HEK293 (cell line): ENCODE measurements at regions not wholly inside any gene's neighbourhood (a gene's known extent, or its start where the extent isn't known, plus 50 kb on each side); places are given as distances from the start of the nearest gene placed in this dataset.

Experiments used
- CTCF ChIA-PET: fragments of 350-600 bp; formaldehyde crosslinking; extraction: SDS; loops from one replicate; lab custom pipeline; 2021; ENCODE audit warnings: antibody characterized with exemption; lab: Yijun Ruan, JAX
- POLR2A ChIA-PET: fragments of 300-600 bp; formaldehyde crosslinking; extraction: SDS; loops from one replicate; lab custom pipeline; 2020; ENCODE audit warnings: antibody characterized with exemption, inconsistent platforms; lab: Yijun Ruan, JAX
- H3K27ac ChIP-seq: fragments of 200-500 bp; sonication (Bioruptor generic); 2 replicates; pipeline ENCODE4 v1.5.1; 2014; ENCODE audit warnings: low read depth, low read length, control low read depth, inconsistent platforms; ENCODE audit errors: extremely low read depth
- H3K36me3 ChIP-seq, 2 experiments: fragments of 200-500 bp in 1 of 2; sonication (Bioruptor generic) in 1 of 2; 1 replicate in 1 of 2; 2 replicates in 1 of 2; pipeline ENCODE4 v1.5.1; 2014 to 2017; ENCODE audit warnings: inconsistent platforms in 2 of 2, low read length in 2 of 2; ENCODE audit not compliant: control insufficient read depth in 2 of 2, insufficient read depth in 1 of 2
- H3K4me1 ChIP-seq: fragments of 200-500 bp; sonication (Bioruptor generic); 2 replicates; pipeline ENCODE4 v1.5.1; 2014; ENCODE audit warnings: mild to moderate bottlenecking, low read length, inconsistent platforms; ENCODE audit not compliant: control insufficient read depth, insufficient read depth
- H3K4me3 ChIP-seq: 2 replicates; pipeline ENCODE4 v1.5.1; 2011; ENCODE audit warnings: low read depth, mild to moderate bottlenecking, control low read depth, low read length, moderate library complexity
- H3K9me3 ChIP-seq: fragments of 200-500 bp; sonication (Bioruptor generic); 2 replicates; pipeline ENCODE4 v1.5.1; 2014; ENCODE audit warnings: low read depth, low read length, inconsistent platforms; ENCODE audit not compliant: control insufficient read depth, insufficient read depth
- ZNF174 ChIP-seq: fragments of 450-650 bp; formaldehyde crosslinking; IDR thresholded peaks from 2 replicates; pipeline ENCODE4 v1.5.0; 2017; ENCODE audit warnings: missing biosample characterization, mild to moderate bottlenecking, missing genetic modification characterization
- ZNF24 ChIP-seq: fragments of 450-650 bp; formaldehyde crosslinking; IDR thresholded peaks from 2 replicates; pipeline ENCODE4 v1.5.1; 2016; ENCODE audit warnings: missing biosample characterization, missing genetic modification characterization
- ZNF37A ChIP-seq: fragments of 450-650 bp; IDR thresholded peaks from 2 replicates; pipeline ENCODE4 v1.5.1; 2018; ENCODE audit warnings: missing biosample characterization, missing genetic modification characterization
- ZNF423 ChIP-seq: fragments of 450-650 bp; formaldehyde crosslinking; IDR thresholded peaks from 2 replicates; pipeline ENCODE4 v1.5.1; 2016; ENCODE audit warnings: missing biosample characterization, missing genetic modification characterization
- ZNF518A ChIP-seq: fragments of 450-650 bp; formaldehyde crosslinking; conservative IDR thresholded peaks from 2 replicates; pipeline ENCODE4 v1.5.1; 2016; ENCODE audit warnings: low read depth, missing biosample characterization, missing genetic modification characterization
- ZNF530 ChIP-seq: fragments of 450-650 bp; formaldehyde crosslinking; IDR thresholded peaks from 2 replicates; pipeline ENCODE4 v1.5.1; 2016; ENCODE audit warnings: low read depth, missing biosample characterization, missing genetic modification characterization
- ZNF585B ChIP-seq: fragments of 450-650 bp; formaldehyde crosslinking; IDR thresholded peaks from 2 replicates; pipeline ENCODE4 v1.5.1; 2016; ENCODE audit warnings: missing biosample characterization, missing genetic modification characterization
- ZNF707 ChIP-seq: fragments of 450-650 bp; formaldehyde crosslinking; IDR thresholded peaks from 2 replicates; pipeline ENCODE4 v1.5.1; 2016; ENCODE audit warnings: missing biosample characterization, missing genetic modification characterization
- TF ChIP-seq, protein P1 (sequence below): fragments of 450-650 bp; formaldehyde crosslinking; IDR thresholded peaks from 2 replicates; pipeline ENCODE4 v1.5.1; 2016; ENCODE audit warnings: missing biosample characterization, missing genetic modification characterization
- TF ChIP-seq, protein P2 (sequence below): fragments of 450-650 bp; formaldehyde crosslinking; IDR thresholded peaks from 2 replicates; pipeline ENCODE4 v1.5.1; 2017; ENCODE audit warnings: missing biosample characterization, missing genetic modification characterization
- TF ChIP-seq, protein P3 (sequence below): fragments of 450-650 bp; formaldehyde crosslinking; IDR thresholded peaks from 2 replicates; pipeline ENCODE4 v1.5.1; 2016; ENCODE audit warnings: missing biosample characterization, missing genetic modification characterization, borderline replicate concordance

DNA sequence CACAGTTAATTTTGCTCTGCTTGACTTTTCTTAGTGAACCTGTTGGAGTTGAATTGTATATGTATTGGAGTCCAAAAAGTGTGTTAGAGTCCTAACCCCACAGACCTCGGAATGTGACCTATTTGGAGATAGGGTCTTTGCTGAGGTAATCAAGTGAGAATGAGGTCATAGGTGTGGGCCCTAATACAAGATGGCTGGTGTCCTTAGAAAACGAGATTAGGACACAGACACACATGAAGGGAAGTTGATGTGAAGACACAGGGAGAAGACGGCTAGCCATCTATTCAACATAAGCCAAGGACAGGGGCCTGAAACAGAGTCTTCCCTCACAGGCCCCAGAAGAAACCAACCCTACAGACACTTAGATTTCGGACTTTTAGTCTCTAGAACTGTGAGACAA, 260.6 kb upstream of the NEBL start:
- no peaks in the 10 kb centered on the region for H3K9me3 ChIP-seq
- TF ChIP-seq ZNF707 (tag by site-specific recombination) = no peak
- TF ChIP-seq ZNF518A (tag by site-specific recombination) = no peak
- no peak for TF ChIP-seq ZNF37A
- TF ChIP-seq, protein P1, sequence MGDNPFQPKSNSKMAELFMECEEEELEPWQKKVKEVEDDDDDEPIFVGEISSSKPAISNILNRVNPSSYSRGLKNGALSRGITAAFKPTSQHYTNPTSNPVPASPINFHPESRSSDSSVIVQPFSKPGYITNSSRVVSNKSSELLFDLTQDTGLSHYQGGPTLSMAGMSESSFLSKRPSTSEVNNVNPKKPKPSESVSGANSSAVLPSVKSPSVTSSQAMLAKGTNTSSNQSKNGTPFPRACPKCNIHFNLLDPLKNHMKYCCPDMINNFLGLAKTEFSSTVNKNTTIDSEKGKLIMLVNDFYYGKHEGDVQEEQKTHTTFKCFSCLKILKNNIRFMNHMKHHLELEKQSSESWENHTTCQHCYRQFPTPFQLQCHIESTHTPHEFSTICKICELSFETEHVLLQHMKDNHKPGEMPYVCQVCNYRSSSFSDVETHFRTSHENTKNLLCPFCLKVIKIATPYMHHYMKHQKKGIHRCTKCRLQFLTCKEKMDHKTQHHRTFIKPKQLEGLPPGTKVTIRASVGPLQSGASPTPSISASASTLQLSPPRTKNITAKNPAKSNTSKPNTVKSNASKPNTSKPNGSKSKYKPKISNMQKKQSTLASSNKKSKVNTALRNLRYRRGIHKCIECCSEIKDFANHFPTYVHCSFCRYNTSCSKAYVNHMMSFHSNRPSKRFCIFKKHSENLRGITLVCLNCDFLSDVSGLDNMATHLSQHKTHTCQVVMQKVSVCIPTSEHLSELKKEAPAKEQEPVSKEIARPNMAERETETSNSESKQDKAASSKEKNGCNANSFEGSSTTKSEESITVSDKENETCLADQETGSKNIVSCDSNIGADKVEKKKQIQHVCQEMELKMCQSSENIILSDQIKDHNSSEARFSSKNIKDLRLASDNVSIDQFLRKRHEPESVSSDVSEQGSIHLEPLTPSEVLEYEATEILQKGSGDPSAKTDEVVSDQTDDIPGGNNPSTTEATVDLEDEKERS (tag by site-specific recombination) = no peak
- no peak for TF ChIP-seq ZNF174 (tag by site-specific recombination)
- TF ChIP-seq, all 188 proteins: peak for 0
- Histone ChIP-seq H3K4me1 (peaks cover 8% of the 10 kb centered on the region), H3K27ac (no peak overlapping the region), H3K36me3 (no peaks in the 10 kb centered on the region), H3K4me3 (no peak overlapping the region)
- ChIA-PET CTCF (no interaction called here), POLR2A (interaction anchor here (0.5 kb wide), 1 partner anchor 19 kb away, joined by 4 read pairs; no protein-coding TSS in a partner anchor)

GRCh38 chr10:21150166-21150565, 253.1 kb upstream of the NEBL start:
- H3K36me3 ChIP-seq = no peaks in the 10 kb centered on the region
- no peak for TF ChIP-seq ZNF530 (tag by site-specific recombination)
- TF ChIP-seq, protein P2, sequence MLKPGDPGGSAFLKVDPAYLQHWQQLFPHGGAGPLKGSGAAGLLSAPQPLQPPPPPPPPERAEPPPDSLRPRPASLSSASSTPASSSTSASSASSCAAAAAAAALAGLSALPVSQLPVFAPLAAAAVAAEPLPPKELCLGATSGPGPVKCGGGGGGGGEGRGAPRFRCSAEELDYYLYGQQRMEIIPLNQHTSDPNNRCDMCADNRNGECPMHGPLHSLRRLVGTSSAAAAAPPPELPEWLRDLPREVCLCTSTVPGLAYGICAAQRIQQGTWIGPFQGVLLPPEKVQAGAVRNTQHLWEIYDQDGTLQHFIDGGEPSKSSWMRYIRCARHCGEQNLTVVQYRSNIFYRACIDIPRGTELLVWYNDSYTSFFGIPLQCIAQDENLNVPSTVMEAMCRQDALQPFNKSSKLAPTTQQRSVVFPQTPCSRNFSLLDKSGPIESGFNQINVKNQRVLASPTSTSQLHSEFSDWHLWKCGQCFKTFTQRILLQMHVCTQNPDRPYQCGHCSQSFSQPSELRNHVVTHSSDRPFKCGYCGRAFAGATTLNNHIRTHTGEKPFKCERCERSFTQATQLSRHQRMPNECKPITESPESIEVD (tag by site-specific recombination) = peak; percentile 35; the same call in 1 of the 2 replicates
- TF ChIP-seq, all 188 proteins: peak for 1
- Histone ChIP-seq H3K27ac (no peak overlapping the region), H3K4me1 (no peaks in the 10 kb centered on the region), H3K9me3 (no peaks in the 10 kb centered on the region), H3K4me3 (no peak overlapping the region)
- CTCF ChIA-PET = interaction anchor here (0.6 kb wide), 1 partner anchor 565 kb away, joined by 3 read pairs; no protein-coding TSS in a partner anchor
- POLR2A ChIA-PET = no interaction called here

DNA sequence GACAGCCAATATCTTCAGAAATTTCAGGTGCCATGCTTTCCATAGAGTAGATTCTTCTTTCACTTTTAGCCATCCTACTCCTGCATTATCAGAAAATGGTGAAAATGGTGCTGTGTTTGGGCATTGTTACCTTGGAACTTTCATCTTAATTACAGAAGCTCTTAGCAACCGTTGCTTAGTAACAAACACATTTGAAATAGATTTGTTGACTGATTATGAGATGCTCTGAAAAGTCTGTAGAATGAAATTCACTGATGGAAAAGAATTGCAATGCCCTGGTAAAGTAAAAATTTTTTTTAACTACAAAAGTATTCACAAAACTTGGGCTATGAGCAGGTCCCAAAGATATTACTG, 249.3 kb upstream of the NEBL start:
- CTCF ChIA-PET = interaction anchor here (0.9 kb wide), 1 partner anchor 10 kb away, joined by 3 read pairs; no protein-coding TSS in a partner anchor
- H3K4me1 ChIP-seq = no peaks in the 10 kb centered on the region

More for the DNA sequence above, 249.3 kb upstream of the NEBL start:
- Histone ChIP-seq H3K9me3 (no peaks in the 10 kb centered on the region), H3K36me3 (no peaks in the 10 kb centered on the region), H3K27ac (no peak overlapping the region), H3K4me3 (no peak overlapping the region)
- TF ChIP-seq, protein P3, sequence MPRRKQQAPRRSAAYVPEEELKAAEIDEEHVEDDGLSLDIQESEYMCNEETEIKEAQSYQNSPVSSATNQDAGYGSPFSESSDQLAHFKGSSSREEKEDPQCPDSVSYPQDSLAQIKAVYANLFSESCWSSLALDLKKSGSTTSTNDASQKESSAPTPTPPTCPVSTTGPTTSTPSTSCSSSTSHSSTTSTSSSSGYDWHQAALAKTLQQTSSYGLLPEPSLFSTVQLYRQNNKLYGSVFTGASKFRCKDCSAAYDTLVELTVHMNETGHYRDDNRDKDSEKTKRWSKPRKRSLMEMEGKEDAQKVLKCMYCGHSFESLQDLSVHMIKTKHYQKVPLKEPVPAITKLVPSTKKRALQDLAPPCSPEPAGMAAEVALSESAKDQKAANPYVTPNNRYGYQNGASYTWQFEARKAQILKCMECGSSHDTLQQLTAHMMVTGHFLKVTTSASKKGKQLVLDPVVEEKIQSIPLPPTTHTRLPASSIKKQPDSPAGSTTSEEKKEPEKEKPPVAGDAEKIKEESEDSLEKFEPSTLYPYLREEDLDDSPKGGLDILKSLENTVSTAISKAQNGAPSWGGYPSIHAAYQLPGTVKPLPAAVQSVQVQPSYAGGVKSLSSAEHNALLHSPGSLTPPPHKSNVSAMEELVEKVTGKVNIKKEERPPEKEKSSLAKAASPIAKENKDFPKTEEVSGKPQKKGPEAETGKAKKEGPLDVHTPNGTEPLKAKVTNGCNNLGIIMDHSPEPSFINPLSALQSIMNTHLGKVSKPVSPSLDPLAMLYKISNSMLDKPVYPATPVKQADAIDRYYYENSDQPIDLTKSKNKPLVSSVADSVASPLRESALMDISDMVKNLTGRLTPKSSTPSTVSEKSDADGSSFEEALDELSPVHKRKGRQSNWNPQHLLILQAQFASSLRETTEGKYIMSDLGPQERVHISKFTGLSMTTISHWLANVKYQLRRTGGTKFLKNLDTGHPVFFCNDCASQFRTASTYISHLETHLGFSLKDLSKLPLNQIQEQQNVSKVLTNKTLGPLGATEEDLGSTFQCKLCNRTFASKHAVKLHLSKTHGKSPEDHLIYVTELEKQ (tag by site-specific recombination) = no peak
- TF ChIP-seq ZNF423 = no peak
- no peak for TF ChIP-seq ZNF24
- TF ChIP-seq ZNF585B (tag by site-specific recombination) = no peak
- POLR2A ChIA-PET = no interaction called here
